GM11168 (cell line): ENCODE measurements at regions not wholly inside any gene's neighbourhood (a gene's known extent, or its start where the extent isn't known, plus 50 kb on each side); places are given as distances from the start of the nearest gene placed in this dataset.

ENCODE experiments used
- in situ Hi-C: fragments of 300-500 bp; cut with MboI; formaldehyde crosslinking; loops from one replicate; pipeline ENCODE4 v1.12.0; 2022; ENCODE audit warnings: low sequenced_read_pairs; ENCODE audit not compliant: unreplicated experiment

- in situ Hi-C loops = no loop called here
Measured at GRCh38 chr20:24718277-24718676, 230.8 kb upstream of the CST7 start.

DNA sequence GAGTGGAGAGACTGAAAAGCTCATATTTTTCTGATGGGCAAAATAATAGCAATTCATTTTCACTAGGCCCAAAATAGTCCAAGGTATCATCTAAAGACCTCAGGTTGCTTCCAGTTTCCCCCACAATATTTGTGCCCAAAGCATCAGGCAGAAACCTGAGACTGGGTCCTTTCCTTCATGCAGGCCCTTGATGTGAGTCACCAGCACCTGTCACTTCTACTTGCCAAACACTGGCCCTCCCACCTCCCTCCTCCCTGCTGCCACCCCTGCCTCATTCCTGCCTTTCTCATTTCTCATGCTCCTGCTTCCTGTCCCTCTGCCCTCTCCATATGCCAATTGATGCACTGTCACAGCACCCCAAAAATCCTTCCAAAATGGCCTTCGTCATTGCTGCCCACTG is 230.4 kb upstream of the CST7 start:
- in situ Hi-C loops = no loop called here

DNA sequence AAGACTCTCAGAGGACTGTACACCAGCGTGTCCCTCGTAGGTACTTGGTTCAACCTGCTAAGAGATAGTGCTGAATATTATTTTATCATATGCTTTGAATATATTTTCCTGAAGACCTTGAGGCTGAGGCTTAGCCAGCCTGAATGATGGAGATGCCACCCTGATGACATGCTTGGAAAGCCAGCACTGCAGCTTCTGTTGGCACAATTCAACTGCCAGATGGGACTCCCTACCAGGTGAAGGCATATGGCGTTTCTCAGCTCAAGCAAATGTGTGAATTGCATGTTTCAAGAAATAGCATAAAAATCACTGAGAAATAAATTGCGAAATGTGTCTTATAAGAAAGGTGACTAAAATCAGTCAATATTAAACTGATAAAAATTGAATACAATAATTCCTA is 228.1 kb upstream of the CST7 start:
- in situ Hi-C loops = no loop called here

- in situ Hi-C loops = no loop called here
Measured at GRCh38 chr20:24721891-24722568, 227.0 kb upstream of the CST7 start.

DNA sequence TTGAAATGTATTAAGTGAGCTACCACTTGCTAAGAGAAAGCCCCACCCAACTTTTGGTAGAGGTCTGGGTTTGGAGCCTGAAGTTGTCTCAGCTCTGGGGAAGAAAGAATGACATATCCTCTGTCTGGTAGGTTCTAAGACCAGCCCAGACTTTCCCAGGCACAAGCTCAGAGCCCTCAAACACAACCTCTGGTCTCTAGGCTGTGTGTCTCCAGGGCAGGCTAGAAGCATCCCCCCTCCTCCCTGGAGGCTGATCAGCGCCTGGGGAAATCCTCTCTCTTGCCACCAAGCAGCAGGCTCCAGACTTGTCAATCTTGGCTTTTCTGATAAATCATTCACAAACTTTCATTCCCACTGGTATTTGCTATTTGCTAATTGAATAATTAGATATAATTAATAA is 226.5 kb upstream of the CST7 start:
- in situ Hi-C loops = no loop called here

GRCh38 chr20:24723186-24723585 is 225.9 kb upstream of the CST7 start:
- in situ Hi-C loops = no loop called here

- in situ Hi-C loops = no loop called here
Measured at GRCh38 chr20:24723647-24724352, 225.3 kb upstream of the CST7 start.

DNA sequence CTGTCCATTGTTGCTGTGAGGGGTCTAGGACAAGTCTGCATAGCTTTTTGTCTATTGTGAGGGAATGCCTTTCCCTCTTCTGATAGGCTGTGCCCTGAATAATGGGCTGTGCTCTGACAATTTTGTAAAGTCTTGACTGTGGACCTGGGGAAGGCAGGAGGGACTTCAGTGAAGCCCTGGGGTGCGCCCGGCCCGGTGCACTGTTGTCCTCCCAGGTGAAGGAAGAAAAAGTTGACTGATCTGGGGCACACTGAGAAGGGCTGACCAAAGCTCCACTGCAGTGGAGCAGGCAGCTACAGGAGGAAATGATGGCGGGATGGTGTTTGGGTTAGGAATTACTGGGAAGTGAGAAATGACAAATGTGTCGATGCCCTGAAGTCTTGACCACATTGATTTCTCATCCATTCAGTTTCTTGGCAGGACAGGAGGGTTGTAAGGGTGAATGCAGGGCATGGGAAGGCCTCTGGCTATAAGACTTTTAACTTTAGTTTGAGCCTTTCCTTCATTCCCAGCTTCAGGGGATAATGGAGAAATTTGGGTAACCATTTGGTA is 224.0 kb upstream of the CST7 start:
- in situ Hi-C loops = no loop called here

DNA sequence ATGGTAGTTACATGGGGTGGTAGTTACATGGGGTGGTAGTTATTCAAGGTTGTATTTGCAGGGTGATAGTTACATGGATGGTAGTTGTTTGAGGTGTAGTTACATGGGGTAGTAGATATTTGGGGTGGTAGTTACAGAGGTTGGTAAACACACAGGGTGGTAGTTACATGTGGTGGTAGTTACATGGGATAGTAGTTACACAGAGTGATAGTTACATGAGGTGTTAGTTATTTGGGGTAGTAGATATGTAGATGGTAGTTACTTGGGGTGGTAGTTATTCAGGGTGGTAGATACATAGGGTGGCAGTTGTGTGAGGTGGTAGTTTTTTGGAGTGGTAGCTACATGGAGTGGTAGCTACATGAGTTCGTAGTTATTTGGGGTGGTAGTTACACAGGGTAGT is 221.3 kb upstream of the CST7 start:
- in situ Hi-C loops = no loop called here

DNA sequence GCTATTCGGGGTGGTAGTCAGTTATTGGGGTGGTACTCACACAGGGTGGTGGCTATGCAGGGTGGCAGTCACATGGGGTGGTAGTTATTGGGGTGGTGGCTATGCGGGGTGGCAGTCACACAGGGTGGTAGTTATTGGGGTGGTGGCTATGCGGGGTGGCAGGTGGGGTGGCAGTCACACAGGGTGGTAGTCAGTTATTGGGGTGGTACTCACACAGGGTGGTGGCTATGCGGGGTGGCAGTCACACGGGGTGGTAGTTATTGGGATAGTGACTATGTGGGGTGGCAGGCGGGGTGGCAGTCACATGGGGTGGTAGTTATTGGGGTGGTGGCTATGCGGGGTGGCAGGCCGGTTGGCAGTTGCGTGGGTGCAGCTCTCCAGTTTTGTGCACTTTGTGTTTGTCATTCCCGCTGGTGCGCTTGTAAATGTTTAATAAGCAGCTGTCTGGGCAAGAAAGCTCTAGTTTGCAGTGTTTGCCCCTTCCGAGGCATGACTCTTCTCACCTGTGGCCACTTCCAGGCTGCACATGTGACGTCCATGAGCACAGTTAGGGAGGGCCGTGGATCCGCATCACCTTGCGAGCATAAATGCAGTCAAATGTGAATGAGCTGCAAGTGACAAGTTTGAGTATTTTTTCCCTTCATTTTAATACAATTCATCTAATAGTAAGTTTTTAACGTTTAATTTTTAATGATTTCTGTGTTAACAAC is 219.0 kb upstream of the CST7 start:
- in situ Hi-C loops = no loop called here

DNA sequence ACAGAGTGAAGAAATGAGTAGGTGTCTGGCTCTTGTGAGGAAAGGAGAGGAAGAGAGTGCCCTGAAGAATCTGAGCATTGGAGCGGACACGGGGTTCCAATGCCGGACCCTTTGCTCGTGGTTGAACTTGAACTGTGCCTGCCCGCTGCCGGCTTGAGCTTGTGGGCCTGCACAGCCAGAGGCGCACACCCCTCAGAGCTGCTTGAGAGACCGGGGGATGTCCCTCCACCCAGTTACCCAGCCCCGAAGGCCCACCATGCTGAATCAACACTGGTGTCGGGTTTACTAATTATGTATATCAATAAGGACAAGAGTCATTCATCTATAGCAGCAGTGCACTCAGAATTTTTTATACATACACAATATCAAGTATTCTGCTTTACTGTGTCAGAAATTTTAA is 218.3 kb upstream of the CST7 start:
- in situ Hi-C loops = no loop called here

GRCh38 chr20:24731312-24731711 is 217.8 kb upstream of the CST7 start:
- in situ Hi-C loops = no loop called here

GRCh38 chr20:24732076-24732475 is 217.0 kb upstream of the CST7 start:
- in situ Hi-C loops = no loop called here

- in situ Hi-C loops = no loop called here
Measured at GRCh38 chr20:24732599-24732998, 216.5 kb upstream of the CST7 start.

DNA sequence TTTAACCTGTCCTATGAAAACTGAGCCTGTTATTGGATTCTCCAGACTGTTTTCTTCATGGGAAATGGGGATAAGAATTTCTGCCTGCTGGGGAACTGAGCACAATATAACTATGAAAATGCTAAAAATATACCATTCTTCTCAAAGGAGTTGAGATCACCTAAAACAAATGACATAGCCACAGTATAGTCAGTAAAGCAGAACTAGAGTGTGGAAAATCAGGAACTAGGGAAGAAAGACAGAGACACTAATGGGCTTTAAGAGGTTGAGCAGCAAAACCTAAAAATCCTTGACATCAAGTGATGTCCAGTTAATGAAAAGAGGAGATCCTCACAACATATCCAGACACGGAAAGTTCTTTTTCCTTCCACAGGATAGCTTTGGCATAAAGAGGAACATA is 215.7 kb upstream of the CST7 start:
- in situ Hi-C loops = no loop called here

- in situ Hi-C loops = no loop called here
Measured at GRCh38 chr20:24734139-24734538, 214.9 kb upstream of the CST7 start.

- in situ Hi-C loops = no loop called here
Measured at GRCh38 chr20:24735263-24735662, 213.8 kb upstream of the CST7 start.

DNA sequence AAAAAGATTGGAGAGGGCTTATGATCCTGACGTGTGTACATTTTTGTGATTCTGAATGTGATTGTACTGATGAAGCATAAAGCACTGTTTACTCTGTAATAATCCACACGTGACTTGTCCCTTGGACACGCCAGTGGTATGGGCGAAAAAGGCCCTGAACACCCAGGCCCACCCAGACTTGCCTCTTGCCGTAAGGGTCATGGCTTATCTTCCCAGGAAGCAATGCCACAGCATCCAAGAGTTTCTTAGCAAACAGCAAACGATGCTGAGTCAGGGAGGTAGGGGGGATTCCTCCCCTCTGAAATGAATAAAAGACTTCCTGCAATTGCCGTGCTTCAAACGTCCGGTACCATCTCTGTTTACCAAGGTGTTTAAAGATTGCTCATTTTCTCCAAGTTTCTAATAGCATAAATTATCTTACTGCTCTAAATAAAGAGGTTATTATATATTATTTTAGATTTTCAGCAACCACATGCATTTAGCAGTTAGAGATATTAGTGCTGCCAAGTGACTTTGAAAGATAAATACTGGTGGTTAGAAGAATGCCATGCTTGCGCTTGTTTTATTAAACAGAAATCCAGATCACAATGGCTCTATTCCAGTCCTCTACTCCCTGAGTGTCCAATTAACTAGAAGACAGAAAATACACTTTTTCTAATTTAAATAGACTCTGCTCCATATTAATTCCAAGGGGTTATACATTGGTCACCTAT is 212.8 kb upstream of the CST7 start:
- in situ Hi-C loops = no loop called here

- in situ Hi-C loops = no loop called here
Measured at GRCh38 chr20:24736844-24737211, 212.2 kb upstream of the CST7 start.

DNA sequence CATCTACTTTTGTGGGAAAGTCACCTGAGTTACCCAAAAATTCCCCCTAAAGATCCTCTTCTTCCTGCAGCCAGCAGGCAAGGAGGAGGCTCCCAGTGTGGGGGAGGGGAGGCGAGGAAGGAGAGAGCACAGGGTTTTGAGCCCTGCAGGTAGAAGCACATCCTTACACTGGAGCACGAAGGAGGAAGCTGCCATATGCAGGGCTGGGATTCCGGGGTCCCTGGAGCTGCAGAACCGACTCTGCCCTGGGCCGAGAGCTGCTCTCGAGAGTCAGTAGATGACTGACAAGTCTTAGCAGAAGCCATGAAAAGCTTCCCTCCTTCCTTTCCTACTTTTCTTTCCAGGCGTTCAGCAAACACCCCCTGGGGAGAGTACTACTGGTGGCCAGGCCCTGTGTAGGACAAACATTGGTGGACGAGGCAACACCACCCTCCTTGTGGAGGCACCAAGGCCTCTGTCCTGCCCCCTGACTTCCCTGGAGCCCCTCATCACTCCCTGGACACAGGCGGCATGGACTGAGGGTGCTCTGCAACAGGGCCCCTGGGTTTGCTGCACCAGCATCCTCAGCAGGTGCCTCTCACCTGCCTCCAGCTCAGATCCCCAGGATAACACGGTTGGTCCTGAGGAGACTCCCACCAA is 211.7 kb upstream of the CST7 start:
- in situ Hi-C loops = no loop called here
